Activated CD8-positive, alpha-beta T cell treated with anti-CD3 and anti-CD28 coated beads, Interleukin-2, amount 10 ng/mL, durations not matched to agents 7 days and 5 days (primary cell): ENCODE measurements at regions not wholly inside any gene's neighbourhood (a gene's known extent, or its start where the extent isn't known, plus 50 kb on each side); places are given as distances from the start of the nearest gene placed in this dataset.
"Not testable (repeated sequence)": the region's sequence is repeated elsewhere in the genome, so short reads cannot be mapped to it uniquely, and the experiment has no call there.

ENCODE experiments used
- ATAC-seq: fragments of 150-1000 bp; cut with Tn5 transposase; one replicate; pipeline ENCODE4 v1.10.0; 2021; ENCODE audit warnings: moderate library complexity
- CTCF ChIA-PET: fragments of 350-600 bp; sonication (Branson Sonifier 250); formaldehyde crosslinking; loops from one replicate; lab custom pipeline; 2021; ENCODE audit warnings: antibody characterized with exemption; lab: Charles Lee
- POLR2A ChIA-PET: fragments of 350-600 bp; sonication (Branson Sonifier 250); formaldehyde crosslinking; loops from one replicate; lab custom pipeline; 2021; ENCODE audit warnings: antibody characterized with exemption; lab: Charles Lee
- DNase-seq: peaks from one replicate; pipeline ENCODE4 v3.0.0-alpha.2; 2020
- H3K27ac Mint-ChIP-seq: one replicate; pipeline ENCODE4 v1.8.0; 2021; ENCODE audit warnings: mild to moderate bottlenecking, mixed read lengths
- H3K27me3 Mint-ChIP-seq: one replicate; pipeline ENCODE4 v1.8.0; 2021; ENCODE audit warnings: low read depth, mixed read lengths
- H3K36me3 Mint-ChIP-seq: one replicate; pipeline ENCODE4 v1.8.0; 2021; ENCODE audit warnings: low read depth, mixed read lengths
- H3K4me1 Mint-ChIP-seq: one replicate; pipeline ENCODE4 v1.8.0; 2021; ENCODE audit warnings: low read depth, mixed read lengths
- H3K4me3 Mint-ChIP-seq: one replicate; pipeline ENCODE4 v1.8.0; 2021; ENCODE audit warnings: mild to moderate bottlenecking, mixed read lengths
- H3K9me3 Mint-ChIP-seq: one replicate; pipeline ENCODE4 v1.8.0; 2022; ENCODE audit warnings: mixed read lengths; ENCODE audit not compliant: insufficient read depth

DNA sequence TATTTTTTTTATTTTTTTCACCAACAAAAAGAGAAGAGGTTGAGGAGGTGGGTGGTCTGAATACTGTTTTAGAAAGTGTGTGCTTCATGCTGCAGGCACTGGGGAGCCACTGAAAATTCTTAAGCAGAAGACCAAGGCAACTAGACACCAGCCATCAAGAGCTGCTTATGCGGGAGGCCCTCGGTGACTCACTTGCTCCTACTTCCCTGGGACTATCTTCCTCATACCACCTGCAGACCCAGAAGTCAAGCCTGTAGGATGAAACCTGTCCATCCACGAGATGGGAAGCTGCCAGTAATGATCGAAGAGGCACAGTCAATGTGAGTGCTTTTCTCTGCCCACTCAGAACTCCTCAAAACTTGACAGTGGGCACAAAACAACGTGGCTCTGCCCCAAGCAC, 125.8 kb upstream of the SLC44A1 start:
- H3K4me3 Mint-ChIP-seq, result no peak overlapping the region
- DNase-seq, result no peak
- H3K4me1 Mint-ChIP-seq, result peaks cover 31% of the 10 kb centered on the region
- H3K36me3 Mint-ChIP-seq, result no peaks in the 10 kb centered on the region
- H3K27ac Mint-ChIP-seq, result no peak overlapping the region
- ChIA-PET CTCF (interaction anchor here (0.7 kb wide), 1 partner anchor 135 kb away, joined by 3 read pairs; no protein-coding TSS in a partner anchor), POLR2A (no interaction called here)
- no peaks in the 10 kb centered on the region for H3K9me3 Mint-ChIP-seq
- H3K27me3 Mint-ChIP-seq, result peaks cover 4% of the 10 kb centered on the region
- ATAC-seq, result no peak

DNA sequence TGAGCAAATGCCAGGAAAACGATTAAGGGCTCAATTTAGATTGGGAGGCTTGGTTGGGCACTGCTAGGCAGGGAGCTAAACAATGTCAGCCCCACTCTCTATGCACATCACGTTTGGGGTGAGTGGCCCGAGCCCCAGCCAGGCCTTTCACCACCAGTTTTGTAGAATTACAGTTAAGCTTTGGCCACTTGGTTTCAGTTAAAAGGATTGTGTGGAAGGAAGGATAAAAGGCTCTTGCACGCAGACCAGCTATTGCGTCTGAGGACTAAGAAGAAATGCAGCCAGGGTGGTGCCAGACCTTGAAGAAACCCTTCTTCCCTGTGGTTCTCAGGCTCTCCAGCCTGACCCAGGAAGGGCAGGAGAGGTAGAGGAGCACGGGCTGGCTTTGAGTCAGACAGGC, 125.3 kb upstream of the SLC44A1 start:
- H3K27ac Mint-ChIP-seq, result no peak overlapping the region
- H3K27me3 Mint-ChIP-seq, result peaks cover 4% of the 10 kb centered on the region
- no peak overlapping the region for H3K4me3 Mint-ChIP-seq
- ATAC-seq (no peak), DNase-seq (no peak)
- no peaks in the 10 kb centered on the region for H3K36me3 Mint-ChIP-seq
- CTCF ChIA-PET, result no interaction called here
- POLR2A ChIA-PET, result no interaction called here
- no peaks in the 10 kb centered on the region for H3K9me3 Mint-ChIP-seq
- H3K4me1 Mint-ChIP-seq, result peaks cover 26% of the 10 kb centered on the region

GRCh38 chr9:105121861-105122430, 122.5 kb upstream of the SLC44A1 start:
- DNase-seq (no peak), ATAC-seq (no peak)
- H3K4me3 Mint-ChIP-seq, result no peak overlapping the region
- H3K4me1 Mint-ChIP-seq, result peaks cover 8% of the 10 kb centered on the region
- no peaks in the 10 kb centered on the region for H3K9me3 Mint-ChIP-seq
- POLR2A ChIA-PET, result interaction anchor here (1.4 kb wide), 1 partner anchor 283 kb away, joined by 5 read pairs; no protein-coding TSS in a partner anchor
- H3K27ac Mint-ChIP-seq, result no peak overlapping the region
- CTCF ChIA-PET, result interaction anchor here (0.7 kb wide), 1 partner anchor 15 kb away, joined by 3 read pairs; no protein-coding TSS in a partner anchor
- H3K27me3 Mint-ChIP-seq, result peaks cover 6% of the 10 kb centered on the region
- no peaks in the 10 kb centered on the region for H3K36me3 Mint-ChIP-seq

- H3K9me3 Mint-ChIP-seq, DNase-seq, CTCF ChIA-PET, ATAC-seq, POLR2A ChIA-PET, H3K4me3 Mint-ChIP-seq, H3K36me3 Mint-ChIP-seq, H3K27ac Mint-ChIP-seq: not testable (repeated sequence)
- Mint-ChIP-seq H3K4me1 (peaks cover 34% of the 10 kb centered on the region), H3K27me3 (peaks cover 14% of the 10 kb centered on the region)
Observed at GRCh38 chr9:105124598-105124997, 119.9 kb upstream of the SLC44A1 start.

DNA sequence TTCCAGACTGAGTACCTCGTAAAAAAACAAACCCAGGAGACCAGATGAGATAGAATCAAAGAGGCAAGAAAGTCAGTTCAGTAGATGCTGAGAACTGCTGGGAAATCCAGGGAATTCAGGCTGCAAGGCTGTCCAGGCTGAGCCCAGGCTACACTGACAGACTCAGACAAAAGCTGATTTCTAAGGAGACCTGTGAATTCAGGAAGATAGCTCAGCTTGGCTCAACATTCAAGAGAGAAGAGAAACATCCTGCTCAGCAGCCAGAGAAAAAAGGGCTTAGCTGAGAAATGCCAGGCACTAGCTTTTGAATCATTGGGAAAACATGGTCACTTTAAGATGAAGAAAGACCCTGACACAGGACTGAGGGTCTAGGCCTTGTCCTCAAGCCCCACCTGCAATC, 118.2 kb upstream of the SLC44A1 start:
- DNase-seq (no peak), ATAC-seq (no peak)
- Mint-ChIP-seq H3K36me3 (no peaks in the 10 kb centered on the region), H3K9me3 (no peaks in the 10 kb centered on the region), H3K27ac (no peak overlapping the region), H3K27me3 (peaks cover 19% of the 10 kb centered on the region), H3K4me3 (no peak overlapping the region), H3K4me1 (peaks cover 36% of the 10 kb centered on the region)
- POLR2A ChIA-PET, result no interaction called here
- CTCF ChIA-PET, result interaction anchor here (0.6 to 0.7 kb wide), 2 partner anchors 11 to 12 kb away, joined by 3 read pairs; no protein-coding TSS in a partner anchor

- H3K27ac Mint-ChIP-seq, result peak overlapping the region; percentile 3
- ChIA-PET CTCF (interaction anchor here (1.0 to 1.7 kb wide), 4 partner anchors 9 to 117 kb away, joined by 3 to 6 read pairs (median 3); partner anchors contain the start of gene SLC44A1), POLR2A (no interaction called here)
- H3K4me1 Mint-ChIP-seq, result peaks cover 36% of the 10 kb centered on the region
- peaks cover 24% of the 10 kb centered on the region for H3K27me3 Mint-ChIP-seq
- ATAC-seq (peak; percentile 100), DNase-seq (peak; percentile 87)
- H3K36me3 Mint-ChIP-seq, result no peaks in the 10 kb centered on the region
- peak overlapping the region; percentile 1 for H3K4me3 Mint-ChIP-seq
- H3K9me3 Mint-ChIP-seq, result no peaks in the 10 kb centered on the region
Observed at GRCh38 chr9:105127863-105128220, 116.6 kb upstream of the SLC44A1 start.

- no peak overlapping the region for H3K27ac Mint-ChIP-seq
Observed at GRCh38 chr9:105128908-105129600, 115.4 kb upstream of the SLC44A1 start.

DNA sequence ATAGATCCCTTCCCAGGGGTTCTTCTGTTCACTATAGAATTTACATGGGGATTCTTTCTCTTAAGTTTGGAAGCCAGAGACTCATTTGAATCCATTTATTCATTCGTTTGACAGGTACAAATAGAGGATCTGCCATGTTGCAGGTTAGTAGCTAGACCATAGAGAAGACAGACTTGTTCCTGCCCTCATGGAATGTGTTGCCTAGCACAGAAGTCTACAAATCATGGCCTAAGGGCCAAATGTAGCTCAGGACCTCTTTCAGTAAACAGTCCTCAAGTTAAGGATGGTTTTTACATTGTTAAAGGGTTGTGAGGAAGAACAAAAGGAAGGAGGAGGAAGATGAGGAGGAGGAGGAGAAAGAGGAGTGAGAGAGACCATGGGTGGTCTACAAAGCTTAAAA, 114.7 kb upstream of the SLC44A1 start:
- Mint-ChIP-seq H3K27ac (no peak overlapping the region), H3K27me3 (peaks cover 30% of the 10 kb centered on the region), H3K4me1 (peaks cover 36% of the 10 kb centered on the region), H3K9me3 (no peaks in the 10 kb centered on the region), H3K36me3 (no peaks in the 10 kb centered on the region), H3K4me3 (no peak overlapping the region)
- ChIA-PET POLR2A (no interaction called here), CTCF (no interaction called here)
- ATAC-seq, result no peak
- no peak for DNase-seq

More at GRCh38 chr9:105128908-105129600, 115.4 kb upstream of the SLC44A1 start:
- Mint-ChIP-seq H3K4me3 (no peak overlapping the region), H3K4me1 (peaks cover 36% of the 10 kb centered on the region), H3K36me3 (no peaks in the 10 kb centered on the region), H3K9me3 (no peaks in the 10 kb centered on the region), H3K27me3 (peaks cover 28% of the 10 kb centered on the region)
- DNase-seq, result no peak
- ChIA-PET CTCF (interaction anchor here (1.1 to 1.5 kb wide), 2 partner anchors 8 to 21 kb away, joined by 3 read pairs; no protein-coding TSS in a partner anchor), POLR2A (interaction anchor here (0.6 kb wide), 1 partner anchor 161 kb away, joined by 3 read pairs; no protein-coding TSS in a partner anchor)
- ATAC-seq, result no peak

DNA sequence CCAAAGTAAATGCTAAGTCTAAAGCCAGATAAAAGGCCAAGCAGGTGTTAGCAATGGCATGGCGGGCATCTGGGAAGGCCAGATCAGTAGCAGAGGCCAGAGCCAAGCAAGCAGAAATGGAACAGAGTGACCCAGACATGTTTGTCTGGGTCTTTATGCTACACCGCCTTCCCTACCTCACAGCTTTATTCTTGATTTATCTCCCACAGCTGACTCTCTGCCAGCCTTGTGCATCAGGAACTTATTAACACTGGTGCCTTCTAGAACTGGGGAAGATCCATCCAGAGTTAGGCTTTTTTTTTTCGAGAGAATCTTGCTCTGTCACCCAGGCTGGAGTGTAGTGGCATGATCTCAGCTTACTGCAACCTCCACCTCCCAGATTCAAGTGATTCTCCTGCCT, 112.5 kb upstream of the SLC44A1 start:
- no peaks in the 10 kb centered on the region for H3K36me3 Mint-ChIP-seq
- H3K27ac Mint-ChIP-seq, result no peak overlapping the region
- DNase-seq (no peak), ATAC-seq (no peak)
- POLR2A ChIA-PET, result no interaction called here
- CTCF ChIA-PET, result no interaction called here
- H3K9me3 Mint-ChIP-seq, result no peaks in the 10 kb centered on the region
- peaks cover 33% of the 10 kb centered on the region for H3K27me3 Mint-ChIP-seq
- H3K4me1 Mint-ChIP-seq, result peaks cover 28% of the 10 kb centered on the region
- H3K4me3 Mint-ChIP-seq, result no peak overlapping the region

- no peak overlapping the region for H3K27ac Mint-ChIP-seq
- ChIA-PET CTCF (no interaction called here), POLR2A (no interaction called here)
- H3K27me3 Mint-ChIP-seq, result peaks cover 33% of the 10 kb centered on the region
- no peaks in the 10 kb centered on the region for H3K9me3 Mint-ChIP-seq
- H3K36me3 Mint-ChIP-seq, result no peaks in the 10 kb centered on the region
- H3K4me3 Mint-ChIP-seq, result no peak overlapping the region
- DNase-seq (no peak), ATAC-seq (no peak)
- H3K4me1 Mint-ChIP-seq, result peaks cover 21% of the 10 kb centered on the region
Observed at GRCh38 chr9:105132606-105133005, 111.8 kb upstream of the SLC44A1 start.

DNA sequence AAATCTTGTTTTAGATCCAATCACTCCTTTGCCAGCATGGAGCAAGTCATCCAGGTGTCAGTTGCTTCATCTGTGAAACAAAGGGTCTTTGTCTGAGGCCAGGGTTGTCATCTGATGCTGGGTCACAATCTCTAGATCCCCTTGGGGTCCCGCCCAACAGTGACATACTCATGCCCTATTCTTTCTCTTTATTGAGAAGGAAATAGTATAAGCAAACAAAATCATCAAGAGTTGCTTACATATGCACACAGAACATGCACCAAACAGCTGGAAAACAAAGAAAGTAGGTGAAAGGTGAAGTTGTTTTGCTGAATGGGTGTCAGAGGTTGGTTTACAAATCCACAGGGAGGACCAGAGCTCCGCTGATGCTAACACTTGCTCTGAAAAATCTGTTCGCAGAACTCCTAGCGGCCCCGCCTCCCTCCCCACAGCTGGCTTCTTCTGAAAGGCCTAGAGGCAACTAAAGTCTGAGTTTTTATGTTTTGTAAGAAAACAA, 106.1 kb upstream of the SLC44A1 start:
- ChIA-PET POLR2A (no interaction called here), CTCF (interaction anchor here (1.3 kb wide), 1 partner anchor 13 kb away, joined by 3 read pairs; no protein-coding TSS in a partner anchor)
- ATAC-seq (no peak), DNase-seq (no peak)
- Mint-ChIP-seq H3K9me3 (no peaks in the 10 kb centered on the region), H3K27me3 (peaks cover 25% of the 10 kb centered on the region), H3K4me3 (no peak overlapping the region), H3K36me3 (no peaks in the 10 kb centered on the region), H3K27ac (no peak overlapping the region), H3K4me1 (no peaks in the 10 kb centered on the region)
